ENCODE measurements at regions not wholly inside any gene's neighbourhood (a gene's known extent, or its start where the extent isn't known, plus 50 kb on each side); places are given as distances from the start of the nearest gene placed in this dataset.
"Not testable (repeated sequence)": the region's sequence is repeated elsewhere in the genome, so short reads cannot be mapped to it uniquely, and the experiment has no call there.

DNA sequence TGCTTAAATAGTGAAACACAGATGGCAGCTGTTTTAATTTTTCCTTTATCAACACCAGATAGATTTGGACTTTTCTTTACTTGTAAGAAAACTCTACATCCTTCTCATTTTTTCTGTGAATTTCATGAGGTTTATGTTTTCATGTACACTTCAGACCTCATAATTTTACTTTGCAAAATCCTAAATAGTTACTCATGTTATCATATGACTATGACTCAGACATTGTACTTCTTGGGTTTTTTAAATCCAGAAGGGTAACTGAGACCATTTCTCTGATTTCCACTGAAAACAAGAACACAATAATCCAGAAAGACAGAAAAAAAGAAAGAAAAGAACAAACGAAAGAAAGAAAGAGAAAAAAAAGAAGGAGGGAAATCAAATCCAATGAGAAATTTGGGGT is 1021.6 kb downstream of the NCAM2 start:
- no peak for DNase-seq (ENCODE audit: extremely low read depth, insufficient read length)
- Histone ChIP-seq H3K36me3 (ENCODE audit: control insufficient read depth, insufficient read depth, low read length) (no peaks in the 10 kb centered on the region), H3K4me3 (replicated peaks; ENCODE audit: low read depth, low read length) (no peak overlapping the region), H3K27me3 (replicated peaks; ENCODE audit: control insufficient read depth, insufficient read depth, low read length) (no peaks in the 10 kb centered on the region)
- no peak for TF ChIP-seq CTCF (IDR thresholded peaks at IDR 0.05; ENCODE audit: insufficient read depth, low read length, poor library complexity, severe bottlenecking)

- Histone ChIP-seq H3K27me3 (replicated peaks; ENCODE audit: control insufficient read depth, insufficient read depth, low read length) (no peaks in the 10 kb centered on the region), H3K36me3 (ENCODE audit: control insufficient read depth, insufficient read depth, low read length) (no peaks in the 10 kb centered on the region), H3K4me3 (replicated peaks; ENCODE audit: low read depth, low read length) (no peak overlapping the region)
- no peak for TF ChIP-seq CTCF (IDR thresholded peaks at IDR 0.05; ENCODE audit: insufficient read depth, low read length, poor library complexity, severe bottlenecking)
- DNase-seq (ENCODE audit: extremely low read depth, insufficient read length): no peak
These were observed 1022.0 kb downstream of the NCAM2 start for GRCh38 chr21:22020221-22020620.

DNA sequence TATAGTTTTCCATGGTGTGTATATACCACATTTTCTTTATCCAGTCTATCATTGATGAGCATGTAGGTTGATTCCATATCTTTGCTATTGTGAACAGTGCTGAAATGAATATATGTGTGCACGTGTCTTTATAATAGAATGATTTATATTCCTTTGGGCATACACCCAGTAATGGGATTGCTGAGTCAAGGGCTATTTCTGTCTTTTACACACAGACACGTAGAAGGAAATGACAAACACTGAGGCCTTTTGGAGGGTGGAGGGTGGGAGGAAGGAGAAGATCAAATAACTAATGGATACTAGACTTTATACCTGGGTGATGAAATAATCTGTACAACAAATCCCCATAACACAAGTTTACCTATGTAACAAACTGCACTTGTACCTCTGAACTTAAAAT is 1025.7 kb downstream of the NCAM2 start:
- H3K36me3 ChIP-seq (ENCODE audit: control insufficient read depth, insufficient read depth, low read length); H3K27me3 ChIP-seq (replicated peaks; ENCODE audit: control insufficient read depth, insufficient read depth, low read length); H3K4me3 ChIP-seq (replicated peaks; ENCODE audit: low read depth, low read length); DNase-seq (ENCODE audit: extremely low read depth, insufficient read length): not testable (repeated sequence)

DNA sequence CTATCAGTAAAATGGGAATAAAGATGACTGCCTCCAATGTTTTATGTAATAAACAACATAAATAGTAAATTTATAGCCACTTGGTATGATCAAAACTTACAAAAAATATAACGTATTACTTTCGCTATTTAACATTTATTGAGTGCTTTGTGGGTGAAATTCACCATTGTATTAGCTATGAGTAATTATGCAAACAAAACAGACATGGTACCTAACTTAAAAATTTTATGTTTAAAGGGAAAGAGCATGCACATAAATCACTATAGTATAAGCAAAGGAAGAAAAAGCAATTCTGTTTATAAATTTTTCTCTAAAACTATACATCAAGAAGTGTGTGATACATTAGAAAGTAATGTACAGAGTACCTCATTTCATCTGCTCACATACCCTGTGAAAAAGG is 1046.2 kb downstream of the NCAM2 start:
- DNase-seq (ENCODE audit: extremely low read depth, insufficient read length): no peak
- no peak for TF ChIP-seq CTCF (IDR thresholded peaks at IDR 0.05; ENCODE audit: insufficient read depth, low read length, poor library complexity, severe bottlenecking)
- H3K4me3 ChIP-seq (replicated peaks; ENCODE audit: low read depth, low read length): no peak overlapping the region
- no peaks in the 10 kb centered on the region for H3K27me3 ChIP-seq (replicated peaks; ENCODE audit: control insufficient read depth, insufficient read depth, low read length)
- H3K36me3 ChIP-seq (ENCODE audit: control insufficient read depth, insufficient read depth, low read length): no peaks in the 10 kb centered on the region

- Histone ChIP-seq H3K27me3 (replicated peaks; ENCODE audit: control insufficient read depth, insufficient read depth, low read length) (no peaks in the 10 kb centered on the region), H3K36me3 (ENCODE audit: control insufficient read depth, insufficient read depth, low read length) (no peaks in the 10 kb centered on the region), H3K4me3 (replicated peaks; ENCODE audit: low read depth, low read length) (no peak overlapping the region)
- TF ChIP-seq CTCF (IDR thresholded peaks at IDR 0.05; ENCODE audit: insufficient read depth, low read length, poor library complexity, severe bottlenecking): no peak
- DNase-seq (ENCODE audit: extremely low read depth, insufficient read length): no peak
These were observed 1048.4 kb downstream of the NCAM2 start for GRCh38 chr21:22046576-22046975.

GRCh38 chr21:22056904-22057303 is 1058.7 kb downstream of the NCAM2 start:
- DNase-seq (ENCODE audit: extremely low read depth, insufficient read length): no peak

More at GRCh38 chr21:22056904-22057303, 1058.7 kb downstream of the NCAM2 start:
- Histone ChIP-seq H3K4me3 (replicated peaks; ENCODE audit: low read depth, low read length) (no peak overlapping the region), H3K27me3 (replicated peaks; ENCODE audit: control insufficient read depth, insufficient read depth, low read length) (no peaks in the 10 kb centered on the region), H3K36me3 (ENCODE audit: control insufficient read depth, insufficient read depth, low read length) (no peaks in the 10 kb centered on the region)
- TF ChIP-seq CTCF (IDR thresholded peaks at IDR 0.05; ENCODE audit: insufficient read depth, low read length, poor library complexity, severe bottlenecking): no peak
